HCT116 (cell line): ENCODE measurements at regions not wholly inside any gene's neighbourhood (a gene's known extent, or its start where the extent isn't known, plus 50 kb on each side); places are given as distances from the start of the nearest gene placed in this dataset.

Experiments used
- ATAC-seq: fragments of 200-7000 bp; cut with Tn5 transposase; 2 replicates; pipeline ENCODE4 v1.9.1; 2020; ENCODE audit warnings: mild to moderate bottlenecking, moderate library complexity
- BruUV-seq: library from RNA; stranded (reverse); fragments of 400-500 nt; replicated peaks from 2 replicates; lab custom pipeline; 2021; lab: Mats Ljungman, UMichigan
- CTCF ChIA-PET: fragments of 300-600 bp; sonication (Branson Sonifier 250); formaldehyde crosslinking; loops from one replicate; lab custom pipeline; 2021; ENCODE audit warnings: antibody characterized with exemption; lab: Charles Lee
- POLR2A ChIA-PET: fragments of 300-600, 350-600 bp; sonication (Branson Sonifier 250); formaldehyde crosslinking; loops from one replicate; lab custom pipeline; 2021; ENCODE audit warnings: antibody characterized with exemption; lab: Charles Lee
- RAD21 ChIA-PET, 2 experiments: fragments of 300-600 bp; sonication (Branson Sonifier 250); formaldehyde crosslinking; loops; one replicate each; lab custom pipeline; 2023; ENCODE audit warnings: low total read pairs in 2 of 2; ENCODE audit not compliant: uncharacterized antibody in 2 of 2, unreplicated experiment in 2 of 2, low non-redundant PET in 1 of 2; lab: Charles Lee
- DNase-seq: peaks from one replicate; pipeline ENCODE4 v3.0.0-alpha.2; 2010; ENCODE audit warnings: low read depth, low spot score
- H2AFZ ChIP-seq: fragments of 200-600 bp; shearing (Covaris generic), sonication (generic); 2 replicates; pipeline ENCODE4 v1.6.1; 2017; ENCODE audit warnings: low read depth, mixed run types, mixed read lengths, antibody characterized with exemption, low read length; ENCODE audit not compliant: poor library complexity, severe bottlenecking
- H3K27ac ChIP-seq: 2 replicates; pipeline ENCODE4 v1.5.1; 2012; ENCODE audit warnings: low read depth, low read length
- H3K27me3 ChIP-seq: fragments of 200-600 bp; sonication (generic); 2 replicates; pipeline ENCODE4 v1.6.1; 2016; ENCODE audit warnings: mixed run types, low read length, mixed read lengths; ENCODE audit not compliant: insufficient read depth
- H3K36me3 ChIP-seq, 2 experiments: fragments of 200-500 bp in 1 of 2; fragments of 200-600 bp in 1 of 2; sonication (Bioruptor generic) in 1 of 2; sonication (generic) in 1 of 2; 2 replicates each; pipeline versions ENCODE4 v1.5.1 to v1.6.1; 2014 to 2016; ENCODE audit warnings: low read length in 2 of 2, inconsistent platforms in 1 of 2, mixed read lengths in 1 of 2, mixed run types in 1 of 2; ENCODE audit not compliant: insufficient read depth in 2 of 2, control insufficient read depth in 1 of 2
- H3K4me1 ChIP-seq, 2 experiments: fragments of 200-600 bp in 1 of 2; sonication (generic) in 1 of 2; 2 replicates each; pipeline versions ENCODE4 v1.5.1 to v1.6.1; 2012 to 2017; ENCODE audit warnings: low read length in 2 of 2, inconsistent platforms in 1 of 2, mild to moderate bottlenecking in 1 of 2, mixed read lengths in 1 of 2, mixed run types in 1 of 2, moderate library complexity in 1 of 2; ENCODE audit not compliant: insufficient read depth in 2 of 2, control insufficient read depth in 1 of 2
- H3K4me2 ChIP-seq: fragments of 200-600 bp; sonication (generic); 2 replicates; pipeline ENCODE4 v1.6.1; 2017; ENCODE audit warnings: mixed run types, low read length, mixed read lengths
- H3K4me3 ChIP-seq, 2 experiments: fragments of 200-600 bp in 1 of 2; sonication (generic) in 1 of 2; replicated peaks in 1 of 2; 2 replicates each; pipeline ENCODE4 v1.5.1; 2011 to 2016; ENCODE audit warnings: low read length in 2 of 2, control low read depth in 1 of 2, low read depth in 1 of 2, mild to moderate bottlenecking in 1 of 2, mixed read lengths in 1 of 2, mixed run types in 1 of 2
- H3K79me2 ChIP-seq: fragments of 200-600 bp; sonication (generic); 2 replicates; pipeline ENCODE4 v1.6.1; 2017; ENCODE audit warnings: mild to moderate bottlenecking, mixed run types, low read length, moderate library complexity, mixed read lengths; ENCODE audit not compliant: insufficient read depth
- H3K9ac ChIP-seq: fragments of 200-600 bp; sonication (generic); 2 replicates; pipeline ENCODE4 v1.6.1; 2016; ENCODE audit warnings: low read length, mixed read lengths
- H3K9me2 ChIP-seq: fragments of 200-600 bp; sonication (generic), shearing (Covaris generic); 2 replicates; pipeline ENCODE4 v1.6.1; 2017; ENCODE audit warnings: mixed run types, mild to moderate bottlenecking, moderate library complexity; ENCODE audit not compliant: insufficient read depth
- H3K9me3 ChIP-seq, 2 experiments: fragments of 200-500 bp in 1 of 2; fragments of 200-600 bp in 1 of 2; sonication (Bioruptor generic) in 1 of 2; sonication (generic) in 1 of 2; 2 replicates each; pipeline ENCODE4 v1.6.1; 2014 to 2017; ENCODE audit warnings: low read length in 2 of 2, mixed read lengths in 2 of 2, inconsistent platforms in 1 of 2, low read depth in 1 of 2, mild to moderate bottlenecking in 1 of 2, mixed run types in 1 of 2, moderate library complexity in 1 of 2; ENCODE audit not compliant: control insufficient read depth in 1 of 2, insufficient read depth in 1 of 2
- H4K20me1 ChIP-seq: fragments of 200-600 bp; sonication (generic), shearing (Covaris generic); 2 replicates; pipeline ENCODE4 v1.6.1; 2017; ENCODE audit warnings: mixed run types, mild to moderate bottlenecking, moderate library complexity; ENCODE audit not compliant: insufficient read depth
- CBX3 ChIP-seq: IDR thresholded peaks from 2 replicates; pipeline ENCODE4 v1.6.1; 2012; ENCODE audit warnings: low read depth
- CEBPB ChIP-seq: IDR thresholded peaks from 2 replicates; pipeline ENCODE4 v1.6.1; 2012; ENCODE audit warnings: low read depth
- EGR1 ChIP-seq: IDR thresholded peaks from 2 replicates; pipeline ENCODE4 v1.6.1; 2012; ENCODE audit warnings: low read depth
- ELF1 ChIP-seq: IDR thresholded peaks from 2 replicates; pipeline ENCODE4 v1.6.1; 2012; ENCODE audit warnings: low read depth, borderline replicate concordance
- EZH2 ChIP-seq: fragments of 200-600 bp; sonication (generic); IDR thresholded peaks from 2 replicates; pipeline ENCODE4 v1.6.1; 2017; ENCODE audit warnings: antibody characterized with exemption, mixed run types
- EZH2phosphoT487 ChIP-seq: fragments of 200-600 bp; IDR thresholded peaks from 2 replicates; pipeline ENCODE4 v1.6.1; 2018; ENCODE audit warnings: antibody characterized with exemption, borderline replicate concordance
- JUND ChIP-seq: IDR thresholded peaks from 2 replicates; pipeline ENCODE4 v1.6.1; 2012
- MAX ChIP-seq: IDR thresholded peaks from 2 replicates; pipeline ENCODE4 v1.6.1; 2012
- POLR2AphosphoS5 ChIP-seq: IDR thresholded peaks from 2 replicates; pipeline ENCODE4 v1.6.1; 2011; ENCODE audit warnings: mild to moderate bottlenecking, low read depth, low read length, moderate library complexity
- REST ChIP-seq: IDR thresholded peaks from 2 replicates; pipeline ENCODE4 v1.6.1; 2012; ENCODE audit warnings: low read depth
- TCF7L2 ChIP-seq: IDR thresholded peaks from 2 replicates; pipeline ENCODE4 v1.7.0; 2011; ENCODE audit warnings: borderline replicate concordance, inconsistent platforms; ENCODE audit not compliant: insufficient read depth, insufficient read length; ENCODE audit errors: extremely low read depth
- ZFX ChIP-seq: fragments of 450-650 bp; IDR thresholded peaks from 2 replicates; pipeline ENCODE4 v1.6.1; 2017
- intact Hi-C: fragments of 100-400 bp; cut with micrococcal nuclease; formaldehyde crosslinking; loops from 2 replicates; pipeline ENCODE4 v1.10.0; 2022

GRCh38 chr11:110034806-110035205, 58.4 kb upstream of the ZC3H12C start:
- Histone ChIP-seq H3K4me2 (no peak overlapping the region), H3K27me3 (no peaks in the 10 kb centered on the region), H3K4me3 (no peak overlapping the region), H3K36me3 (no peaks in the 10 kb centered on the region), H3K9me3 (no peaks in the 10 kb centered on the region), H3K27ac (no peak overlapping the region), H3K79me2 (no peaks in the 10 kb centered on the region), H3K9me2 (no peaks in the 10 kb centered on the region), H2AFZ (no peak overlapping the region), H3K4me1 (no peaks in the 10 kb centered on the region), H4K20me1 (no peaks in the 10 kb centered on the region), H3K9ac (no peak overlapping the region)
- no TSS peak for BruUV-seq
- no peak for ATAC-seq
- TF ChIP-seq ZFX = no peak
- ChIA-PET CTCF (no interaction called here), RAD21 (no interaction called here), POLR2A (no interaction called here)
- intact Hi-C loops = no loop called here
- no peak for DNase-seq

GRCh38 chr11:110035357-110035756, 57.8 kb upstream of the ZC3H12C start:
- BruUV-seq = no TSS peak
- H2AFZ ChIP-seq = no peak overlapping the region
- no peaks in the 10 kb centered on the region for H3K4me1 ChIP-seq
- no peak overlapping the region for H3K4me2 ChIP-seq
- no peaks in the 10 kb centered on the region for H3K79me2 ChIP-seq
- ChIA-PET RAD21 (no interaction called here), CTCF (no interaction called here), POLR2A (no interaction called here)
- H3K27me3 ChIP-seq = no peaks in the 10 kb centered on the region
- H3K9me3 ChIP-seq = no peaks in the 10 kb centered on the region
- intact Hi-C loops = no loop called here
- H4K20me1 ChIP-seq = no peaks in the 10 kb centered on the region
- DNase-seq = no peak
- H3K9me2 ChIP-seq = no peaks in the 10 kb centered on the region
- no peak for ATAC-seq
- no peak overlapping the region for H3K4me3 ChIP-seq
- H3K9ac ChIP-seq = no peak overlapping the region
- TF ChIP-seq ELF1 (no peak), CEBPB (peak; percentile 41; the same call in 1 of the 2 replicates)
- TF ChIP-seq, all 23 proteins: peak for 1
- Histone ChIP-seq H3K27ac (no peak overlapping the region), H3K36me3 (no peaks in the 10 kb centered on the region)

GRCh38 chr11:110038201-110038600, 55.0 kb upstream of the ZC3H12C start:
- Histone ChIP-seq H3K79me2 (no peaks in the 10 kb centered on the region), H3K27ac (no peak overlapping the region), H3K4me3 (no peak overlapping the region), H3K36me3 (no peaks in the 10 kb centered on the region), H3K4me1 (no peaks in the 10 kb centered on the region), H4K20me1 (no peaks in the 10 kb centered on the region), H3K4me2 (no peak overlapping the region), H3K27me3 (no peaks in the 10 kb centered on the region), H3K9ac (no peak overlapping the region), H3K9me2 (no peaks in the 10 kb centered on the region), H3K9me3 (no peaks in the 10 kb centered on the region), H2AFZ (no peak overlapping the region)
- no TSS peak for BruUV-seq
- ChIA-PET RAD21 (no interaction called here), POLR2A (interaction anchor here (1.3 kb wide), 1 partner anchor 30 kb away, joined by 3 read pairs; no protein-coding TSS in a partner anchor), CTCF (no interaction called here)
- no peak for DNase-seq
- no peak for ATAC-seq
- intact Hi-C loops = no loop called here
- TF ChIP-seq CBX3 (no peak), CEBPB (no peak), EGR1 (no peak), EZH2 (no peak), MAX (no peak), EZH2phosphoT487 (no peak), POLR2AphosphoS5 (no peak), JUND (no peak), REST (no peak), TCF7L2 (no peak)
